Mesodermal cell (in vitro differentiated cells): ENCODE measurements at regions not wholly inside any gene's neighbourhood (a gene's known extent, or its start where the extent isn't known, plus 50 kb on each side); places are given as distances from the start of the nearest gene placed in this dataset.
"Not testable (repeated sequence)": the region's sequence is repeated elsewhere in the genome, so short reads cannot be mapped to it uniquely, and the experiment has no call there.

Source experiments
- H3K27ac ChIP-seq: 2 replicates; pipeline ENCODE4 v1.7.0; 2013; ENCODE audit warnings: mild to moderate bottlenecking, low read depth, low read length, moderate library complexity; ENCODE audit not compliant: severe bottlenecking
- H3K36me3 ChIP-seq: 2 replicates; pipeline ENCODE4 v1.7.1; 2013; ENCODE audit warnings: mild to moderate bottlenecking, low read length, moderate library complexity; ENCODE audit not compliant: control insufficient read depth, insufficient read depth
- H3K4me1 ChIP-seq: one replicate; pipeline ENCODE4 v1.7.1; 2013; ENCODE audit warnings: mild to moderate bottlenecking, low read length; ENCODE audit not compliant: insufficient read depth, control insufficient read depth, poor library complexity, severe bottlenecking
- H3K4me3 ChIP-seq: 2 replicates; pipeline ENCODE4 v1.7.0; 2013; ENCODE audit warnings: low read length, control low read depth, mild to moderate bottlenecking; ENCODE audit not compliant: insufficient read depth, poor library complexity, severe bottlenecking; ENCODE audit errors: extremely low read depth
- H3K9me3 ChIP-seq: 2 replicates; pipeline ENCODE4 v1.7.1; 2013; ENCODE audit warnings: mild to moderate bottlenecking, low read length, moderate library complexity; ENCODE audit not compliant: control insufficient read depth
- WGBS, 2 experiments: methylation state at CpG; one replicate each; pipeline ENCODE4 v1.1.5; 2013; ENCODE audit warnings: missing lambda C conversion rate in 2 of 2; ENCODE audit not compliant: insufficient coverage in 2 of 2; 5-methylcytosine and 5-hydroxymethylcytosine counted together

DNA sequence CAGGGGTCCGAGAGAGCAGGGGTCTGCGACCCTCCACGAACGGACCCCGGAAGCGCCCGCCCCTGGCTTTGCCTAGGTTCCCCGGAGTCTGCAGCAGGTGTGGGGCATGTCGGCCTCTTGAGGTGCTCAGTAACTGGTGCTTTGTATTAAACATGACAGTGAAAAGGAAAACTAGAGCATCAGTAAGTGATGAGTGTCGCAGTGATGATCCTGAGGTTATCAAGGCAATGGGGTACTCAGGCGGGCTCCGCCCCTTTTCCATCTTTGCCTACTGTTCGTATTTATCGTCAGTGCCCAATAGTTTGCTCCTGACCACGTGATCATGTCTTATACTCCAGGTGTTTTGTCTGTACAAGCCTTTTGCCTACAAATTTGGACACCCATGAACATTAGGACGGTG is 262.4 kb downstream of the ZNF37A start:
- no CpG with 5 or more reads among the region's 16 CpGs for WGBS, 2 experiments
- not testable (repeated sequence) for H3K4me1 ChIP-seq, H3K36me3 ChIP-seq, H3K27ac ChIP-seq, H3K9me3 ChIP-seq
- peak overlapping the region; percentile 30 for H3K4me3 ChIP-seq

DNA sequence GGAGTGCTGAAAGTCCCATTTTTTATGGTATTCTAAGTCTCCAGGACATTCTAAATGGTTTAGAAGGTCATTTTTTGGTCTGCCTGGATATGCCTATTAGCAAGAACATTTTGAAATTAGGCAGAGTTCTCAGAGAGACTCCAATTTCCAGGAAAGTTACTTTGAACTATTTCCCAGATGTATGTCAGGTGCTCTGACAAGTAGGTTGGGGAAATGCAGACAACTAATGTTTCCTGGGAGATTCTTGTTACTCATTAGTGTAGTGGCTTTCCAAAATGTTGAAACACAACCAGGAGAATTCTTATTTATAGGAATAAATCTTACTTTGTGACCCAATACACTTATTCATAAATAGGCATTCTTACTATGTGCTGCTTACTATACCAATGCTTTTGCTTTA is 268.4 kb downstream of the ZNF37A start:
- H3K4me1 ChIP-seq, H3K4me3 ChIP-seq, H3K27ac ChIP-seq, H3K9me3 ChIP-seq, H3K36me3 ChIP-seq: not testable (repeated sequence)

- not testable (repeated sequence) for H3K9me3 ChIP-seq, H3K36me3 ChIP-seq, H3K4me3 ChIP-seq, H3K27ac ChIP-seq, H3K4me1 ChIP-seq
- WGBS, 2 experiments: no CpG with 5 or more reads among the region's 4 CpGs
Observed at GRCh38 chr10:38364073-38364472, 269.9 kb downstream of the ZNF37A start.

DNA sequence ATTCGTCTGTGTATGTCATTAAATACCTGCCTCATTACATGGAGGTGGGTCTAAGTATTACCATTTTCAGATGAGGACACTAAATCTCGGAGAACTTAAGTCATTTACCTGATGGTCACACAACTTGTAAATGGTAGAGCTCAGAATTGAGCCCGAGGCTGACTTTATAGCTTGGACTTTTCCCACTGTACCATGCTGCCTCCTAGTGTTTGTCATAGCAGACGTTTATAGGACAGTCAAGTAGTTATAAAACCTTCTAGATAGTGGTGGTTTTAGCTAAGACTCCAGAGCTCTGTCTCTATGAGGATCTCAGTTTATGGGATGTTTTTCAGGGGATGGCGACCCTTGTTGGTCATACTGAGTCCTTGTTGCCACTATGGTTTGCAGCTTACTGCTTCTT is 271.8 kb downstream of the ZNF37A start:
- H3K9me3 ChIP-seq, H3K36me3 ChIP-seq, H3K4me3 ChIP-seq, H3K4me1 ChIP-seq, H3K27ac ChIP-seq: not testable (repeated sequence)
- 40 to 53% methylated on average over 1 to 3 of the region's 5 CpGs for WGBS, 2 experiments

- no CpG with 5 or more reads among the region's 2 CpGs for WGBS, 2 experiments
- H3K27ac ChIP-seq: not testable (repeated sequence)
Observed at GRCh38 chr10:38383800-38384199, 289.7 kb downstream of the ZNF37A start.

DNA sequence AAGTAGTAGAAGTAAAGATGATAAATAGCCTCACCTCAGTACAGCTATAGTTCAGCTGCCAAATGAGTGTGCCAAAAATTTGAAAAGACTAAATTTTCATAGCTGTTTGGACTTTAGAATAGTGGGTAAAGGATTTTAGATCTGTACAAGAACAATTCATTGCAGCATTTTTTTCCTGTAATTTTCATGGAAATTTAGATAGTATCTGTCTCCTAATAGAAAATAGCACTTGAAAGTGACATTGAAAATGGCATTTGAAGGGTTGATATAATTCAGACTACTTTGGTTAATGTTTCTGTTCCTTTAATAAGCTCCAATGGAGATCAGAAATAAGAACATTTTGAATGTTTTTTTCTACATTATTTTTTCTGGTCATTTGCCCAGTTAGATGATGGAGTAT is 292.7 kb downstream of the ZNF37A start:
- not testable (repeated sequence) for H3K27ac ChIP-seq, H3K36me3 ChIP-seq, H3K4me3 ChIP-seq, H3K4me1 ChIP-seq, H3K9me3 ChIP-seq

More at GRCh38 chr10:38383800-38384199, 289.7 kb downstream of the ZNF37A start:
- H3K4me1 ChIP-seq, H3K4me3 ChIP-seq, H3K36me3 ChIP-seq, H3K9me3 ChIP-seq: not testable (repeated sequence)

DNA sequence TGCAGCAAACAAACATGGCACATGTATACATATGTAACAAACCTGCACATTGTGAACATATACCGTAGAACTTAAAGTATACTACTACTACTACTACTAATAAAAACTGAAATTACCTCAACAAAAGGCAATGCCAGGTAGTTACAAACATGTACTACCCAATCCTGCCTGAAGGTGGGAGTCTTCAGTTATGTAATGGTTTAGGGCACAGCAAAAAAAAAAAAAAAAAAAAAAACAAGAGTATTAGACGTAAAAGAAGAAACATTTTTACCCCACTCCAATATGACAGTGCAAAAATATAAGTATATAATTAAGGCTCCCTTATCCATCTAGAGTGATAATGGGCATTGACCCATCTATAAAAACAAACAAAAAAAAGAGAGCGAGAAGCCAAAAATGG is 296.6 kb downstream of the ZNF37A start:
- not testable (repeated sequence) for H3K9me3 ChIP-seq, H3K4me1 ChIP-seq, H3K27ac ChIP-seq, H3K4me3 ChIP-seq, H3K36me3 ChIP-seq
- no CpG with 5 or more reads among the region's 3 CpGs for WGBS, 2 experiments

DNA sequence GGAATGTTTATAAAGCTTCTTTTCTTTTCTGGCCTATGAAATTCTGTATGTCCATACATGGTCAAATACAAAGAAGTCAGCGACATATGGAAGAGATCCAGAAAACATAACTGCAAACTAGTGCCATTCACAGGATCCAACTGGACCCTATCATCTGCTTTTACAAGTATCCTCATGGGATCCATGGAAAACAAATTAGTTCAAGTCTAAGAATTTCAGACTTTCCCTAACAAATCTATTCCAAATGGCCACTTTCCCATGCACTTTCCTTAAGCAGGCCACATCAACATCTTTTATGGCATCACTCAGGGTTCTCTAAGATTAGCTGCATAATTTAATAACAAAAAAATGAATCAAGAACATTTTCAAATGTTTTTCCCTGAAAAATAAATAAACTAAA is 301.3 kb downstream of the ZNF37A start:
- H3K4me1 ChIP-seq, H3K36me3 ChIP-seq, H3K4me3 ChIP-seq, H3K27ac ChIP-seq, H3K9me3 ChIP-seq: not testable (repeated sequence)
- no CpG with 5 or more reads among the region's 1 CpG for WGBS, 2 experiments

- no CpG with 5 or more reads among the region's 2 CpGs for WGBS, 2 experiments
- not testable (repeated sequence) for H3K36me3 ChIP-seq, H3K4me1 ChIP-seq, H3K4me3 ChIP-seq, H3K27ac ChIP-seq, H3K9me3 ChIP-seq
Observed at GRCh38 chr10:38396178-38396954, 302.2 kb downstream of the ZNF37A start.

- H3K27ac ChIP-seq, H3K36me3 ChIP-seq, H3K4me1 ChIP-seq, H3K4me3 ChIP-seq, H3K9me3 ChIP-seq: not testable (repeated sequence)
- 79 to 87% methylated on average over 2 to 5 of the region's 13 CpGs for WGBS, 2 experiments
Observed at GRCh38 chr10:38401565-38401964, 307.4 kb downstream of the ZNF37A start.

GRCh38 chr10:38402442-38403346 is 308.6 kb downstream of the ZNF37A start:
- not testable (repeated sequence) for H3K9me3 ChIP-seq, H3K36me3 ChIP-seq, H3K4me1 ChIP-seq
- WGBS, 2 experiments: 82 to 86% methylated on average over 46 to 77 of the region's 110 CpGs
- H3K4me3 ChIP-seq: peak overlapping the region; percentile 28
- H3K27ac ChIP-seq: peak overlapping the region; percentile 53
